Epithelial cell of esophagus (primary cell): ENCODE measurements at regions not wholly inside any gene's neighbourhood (a gene's known extent, or its start where the extent isn't known, plus 50 kb on each side); places are given as distances from the start of the nearest gene placed in this dataset.
"Not testable (repeated sequence)": the region's sequence is repeated elsewhere in the genome, so short reads cannot be mapped to it uniquely, and the experiment has no call there.

ENCODE experiments used
- DNase-seq: peaks from one replicate; pipeline ENCODE4 v3.0.0; 2010; ENCODE audit warnings: low read depth
- H3K4me3 ChIP-seq: 2 replicates; pipeline ENCODE4 v1.5.1; 2011; ENCODE audit warnings: mild to moderate bottlenecking, low read length, control low read depth
- TF ChIP-seq, protein P1 (sequence below): IDR thresholded peaks from 2 replicates; pipeline ENCODE4 v1.5.1; 2011; ENCODE audit warnings: low read depth, mild to moderate bottlenecking, low read length, control low read depth, inconsistent platforms; ENCODE audit not compliant: insufficient read depth; ENCODE audit errors: missing control alignments

DNA sequence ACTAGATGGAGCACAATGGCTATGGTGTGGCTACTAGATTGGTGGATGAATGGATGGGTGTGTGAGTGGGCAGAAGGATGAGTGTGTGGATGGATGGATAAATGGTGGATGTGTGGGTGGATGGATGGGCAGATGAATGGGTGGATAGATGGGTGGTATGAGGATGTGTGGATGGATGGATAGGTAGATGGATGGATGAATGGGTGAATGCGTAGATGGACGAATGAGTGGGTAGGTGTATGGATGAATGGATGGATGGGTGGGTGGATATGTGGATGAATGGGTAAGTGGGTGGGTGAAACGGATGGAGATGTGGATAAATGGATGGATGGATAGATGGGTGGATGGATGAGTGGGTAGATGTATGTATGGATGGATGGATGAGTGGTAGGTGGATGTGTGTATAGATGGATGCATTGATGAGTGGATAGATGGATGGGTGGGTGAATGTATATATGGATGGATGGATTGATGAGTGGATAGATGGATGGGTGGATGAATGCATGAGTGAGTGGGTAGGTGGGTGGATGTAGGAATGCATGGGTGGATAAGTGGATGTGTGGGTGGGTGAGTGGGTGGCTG, 114.2 kb downstream of the TEX29 start:
- DNase-seq, result no peak
- TF ChIP-seq, protein P1, sequence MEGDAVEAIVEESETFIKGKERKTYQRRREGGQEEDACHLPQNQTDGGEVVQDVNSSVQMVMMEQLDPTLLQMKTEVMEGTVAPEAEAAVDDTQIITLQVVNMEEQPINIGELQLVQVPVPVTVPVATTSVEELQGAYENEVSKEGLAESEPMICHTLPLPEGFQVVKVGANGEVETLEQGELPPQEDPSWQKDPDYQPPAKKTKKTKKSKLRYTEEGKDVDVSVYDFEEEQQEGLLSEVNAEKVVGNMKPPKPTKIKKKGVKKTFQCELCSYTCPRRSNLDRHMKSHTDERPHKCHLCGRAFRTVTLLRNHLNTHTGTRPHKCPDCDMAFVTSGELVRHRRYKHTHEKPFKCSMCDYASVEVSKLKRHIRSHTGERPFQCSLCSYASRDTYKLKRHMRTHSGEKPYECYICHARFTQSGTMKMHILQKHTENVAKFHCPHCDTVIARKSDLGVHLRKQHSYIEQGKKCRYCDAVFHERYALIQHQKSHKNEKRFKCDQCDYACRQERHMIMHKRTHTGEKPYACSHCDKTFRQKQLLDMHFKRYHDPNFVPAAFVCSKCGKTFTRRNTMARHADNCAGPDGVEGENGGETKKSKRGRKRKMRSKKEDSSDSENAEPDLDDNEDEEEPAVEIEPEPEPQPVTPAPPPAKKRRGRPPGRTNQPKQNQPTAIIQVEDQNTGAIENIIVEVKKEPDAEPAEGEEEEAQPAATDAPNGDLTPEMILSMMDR, result no peak
- H3K4me3 ChIP-seq, result no peak overlapping the region

- H3K4me3 ChIP-seq, result no peak overlapping the region
- no peak for DNase-seq
- TF ChIP-seq, protein P1, result no peak
These were observed 116.0 kb downstream of the TEX29 start for GRCh38 chr13:111436446-111436845.

GRCh38 chr13:111437417-111437816, 117.0 kb downstream of the TEX29 start:
- H3K4me3 ChIP-seq, result no peak overlapping the region
- TF ChIP-seq, protein P1, result no peak
- DNase-seq, result no peak

DNA sequence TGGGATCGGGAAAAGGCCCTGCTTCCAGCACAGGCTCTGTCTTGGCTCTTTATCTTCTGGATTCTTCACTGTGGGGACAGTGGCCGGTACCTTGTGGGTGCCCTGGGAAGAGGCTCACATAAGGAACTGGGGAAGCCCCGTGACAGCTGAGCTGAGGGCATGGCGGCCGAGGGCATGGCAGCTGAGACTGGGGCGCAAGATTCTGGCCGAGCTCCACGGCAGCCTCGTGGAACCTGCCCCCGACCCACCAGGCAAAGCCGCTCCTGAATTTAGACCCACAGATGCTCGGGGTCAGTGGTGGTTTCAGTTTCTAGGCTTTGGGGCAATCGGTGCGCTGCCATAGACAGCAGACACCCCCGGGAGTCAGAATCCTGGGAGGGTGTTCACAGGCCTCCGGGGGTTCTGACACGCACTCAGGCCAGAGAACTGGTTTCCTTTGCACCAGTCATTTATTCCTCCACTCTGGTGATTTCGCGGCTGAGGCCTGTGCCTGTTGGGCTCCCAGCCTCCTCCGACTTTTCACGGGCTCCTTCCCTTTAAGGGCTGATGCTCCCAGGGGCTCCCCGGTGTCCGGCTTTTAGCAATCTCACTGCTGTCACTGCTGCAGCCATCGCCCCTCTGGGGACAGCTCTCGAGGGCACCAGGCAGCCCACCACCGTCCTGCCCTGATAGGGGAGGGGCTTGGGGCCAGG, 117.6 kb downstream of the TEX29 start:
- TF ChIP-seq, protein P1, result no peak
- H3K4me3 ChIP-seq, result no peak overlapping the region
- DNase-seq, result no peak

DNA sequence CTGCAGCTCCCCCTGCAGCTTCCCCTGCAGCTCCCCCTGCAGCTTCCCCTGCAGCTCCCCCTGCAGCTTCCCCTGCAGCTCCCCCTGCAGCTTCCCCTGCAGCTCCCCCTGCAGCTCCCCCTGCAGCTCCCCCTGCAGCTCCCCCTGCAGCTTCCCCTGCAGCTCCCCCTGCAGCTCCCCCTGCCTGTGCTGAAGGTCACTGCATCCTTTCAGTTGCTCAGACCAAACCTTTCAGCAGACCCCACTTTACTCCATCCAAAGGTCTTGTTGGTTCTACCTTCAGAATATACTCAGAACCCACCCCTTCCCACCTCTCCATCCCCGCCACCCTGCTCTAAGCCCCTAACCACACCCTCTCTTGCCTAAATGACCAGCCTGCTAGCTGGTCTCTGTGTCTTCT, 120.0 kb downstream of the TEX29 start:
- not testable (repeated sequence) for DNase-seq, H3K4me3 ChIP-seq

DNA sequence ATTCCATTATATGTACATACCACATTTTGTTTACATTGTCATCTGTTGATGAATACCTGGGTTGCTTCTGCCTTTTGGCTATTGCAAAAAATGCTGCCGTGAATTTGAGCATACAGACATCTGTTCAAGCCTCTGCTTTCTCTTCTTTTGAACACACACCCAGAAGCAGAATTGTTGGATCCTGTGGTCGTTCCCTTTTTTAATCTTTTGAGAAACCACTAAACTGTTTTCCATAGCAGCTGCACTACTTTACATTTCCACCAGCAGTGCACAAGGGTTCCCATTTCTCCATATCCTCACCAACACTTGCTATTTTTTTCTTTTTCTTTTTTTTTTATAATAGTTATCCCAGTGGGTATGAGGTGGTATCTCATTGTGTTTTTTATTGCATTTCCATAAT, 123.5 kb downstream of the TEX29 start:
- no peak for DNase-seq

DNA sequence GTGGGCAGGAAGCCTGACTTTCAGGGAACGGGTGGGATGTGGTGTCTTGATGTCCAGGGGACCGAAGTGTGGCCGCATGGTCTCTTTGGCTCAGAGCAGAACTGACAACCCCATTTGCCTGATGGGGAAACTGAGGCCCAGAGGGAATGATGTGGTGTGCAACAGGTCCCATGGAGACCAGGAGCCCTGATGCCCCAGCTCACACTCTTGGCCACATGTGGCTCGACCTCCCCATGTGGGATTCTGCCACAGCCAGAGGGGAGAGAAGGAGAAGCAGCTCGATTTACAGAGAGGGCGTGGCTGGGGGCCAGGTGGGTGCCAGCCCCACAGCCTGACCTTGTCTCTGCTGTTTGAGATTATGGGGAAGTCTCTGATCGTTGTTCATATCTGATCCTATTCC, 128.1 kb downstream of the TEX29 start:
- H3K4me3 ChIP-seq, result no peak overlapping the region
- TF ChIP-seq, protein P1, result no peak
- DNase-seq, result no peak

More for the DNA sequence above, 123.5 kb downstream of the TEX29 start:
- TF ChIP-seq, protein P1, result no peak
- H3K4me3 ChIP-seq, result no peak overlapping the region
